Naive thymus-derived CD8-positive, alpha-beta T cell (primary cell): ENCODE measurements at regions not wholly inside any gene's neighbourhood (a gene's known extent, or its start where the extent isn't known, plus 50 kb on each side); places are given as distances from the start of the nearest gene placed in this dataset.
"Not testable (repeated sequence)": the region's sequence is repeated elsewhere in the genome, so short reads cannot be mapped to it uniquely, and the experiment has no call there.

Source experiments
- ATAC-seq, 2 donors: fragments of 150-1000 bp; cut with Tn5 transposase in 1 of 2; sonication (Bioruptor Pico), chemical (Tn5 transposase) in 1 of 2; 1 replicate in 1 of 2; 2 replicates in 1 of 2; pipeline ENCODE4 v1.10.0; 2021; ENCODE audit warnings: mild to moderate bottlenecking in 2 of 2, moderate library complexity in 2 of 2
- POLR2A ChIA-PET: fragments of 350-600 bp; sonication (Branson Sonifier 250); formaldehyde crosslinking; loops from one replicate; lab custom pipeline; 2021; ENCODE audit warnings: antibody characterized with exemption; lab: Charles Lee
- DNase-seq, 10 donors: peaks; one replicate each; pipeline versions ENCODE4 v3.0.0 to v3.0.0-alpha.2; 2020 to 2022
- H3K27ac Mint-ChIP-seq, 10 donors: one replicate each; pipeline ENCODE4 v1.8.0; 2020 to 2022; ENCODE audit warnings: mild to moderate bottlenecking in 10 of 10, mixed read lengths in 10 of 10, moderate library complexity in 4 of 10, inconsistent platforms in 1 of 10
- H3K27me3 Mint-ChIP-seq, 5 donors: one replicate each; pipeline ENCODE4 v1.8.0; 2021 to 2022; ENCODE audit warnings: mixed read lengths in 5 of 5
- H3K36me3 Mint-ChIP-seq, 3 donors: one replicate each; pipeline ENCODE4 v1.8.0; 2020 to 2022; ENCODE audit warnings: mixed read lengths in 3 of 3, mild to moderate bottlenecking in 2 of 3, inconsistent platforms in 1 of 3
- H3K4me1 Mint-ChIP-seq, 4 donors: one replicate each; pipeline ENCODE4 v1.8.0; 2021 to 2022; ENCODE audit warnings: mixed read lengths in 4 of 4
- H3K4me3 Mint-ChIP-seq, 10 donors: one replicate each; pipeline ENCODE4 v1.8.0; 2020 to 2022; ENCODE audit warnings: mild to moderate bottlenecking in 10 of 10, mixed read lengths in 10 of 10, moderate library complexity in 6 of 10, inconsistent platforms in 1 of 10
- H3K9me3 Mint-ChIP-seq, 9 donors: one replicate each; pipeline ENCODE4 v1.8.0; 2020 to 2022; ENCODE audit warnings: mixed read lengths in 9 of 9, mild to moderate bottlenecking in 3 of 9, inconsistent platforms in 1 of 9, moderate library complexity in 1 of 9

GRCh38 chr6:50555982-50556381, 157.3 kb upstream of the TFAP2D start:
- Mint-ChIP-seq H3K27ac (no peak overlapping the region), H3K36me3 (no peaks in the 10 kb centered on the region)
- POLR2A ChIA-PET: no interaction called here

GRCh38 chr6:50565004-50565403, 148.3 kb upstream of the TFAP2D start:
- H3K4me3 Mint-ChIP-seq: no peak overlapping the region
- H3K27me3 Mint-ChIP-seq: no peaks in the 10 kb centered on the region
- POLR2A ChIA-PET: no interaction called here
- no peak overlapping the region for H3K27ac Mint-ChIP-seq
- no peaks in the 10 kb centered on the region for H3K4me1 Mint-ChIP-seq
- DNase-seq (no peak), ATAC-seq (no peak)
- H3K9me3 Mint-ChIP-seq: peaks cover 0 to 2% (median 0%) of the 10 kb centered on the region in 9 donors
- no peaks in the 10 kb centered on the region for H3K36me3 Mint-ChIP-seq

More at GRCh38 chr6:50555982-50556381, 157.3 kb upstream of the TFAP2D start:
- Mint-ChIP-seq H3K27me3 (no peaks in the 10 kb centered on the region), H3K4me1 (no peaks in the 10 kb centered on the region), H3K9me3 (peaks cover 0 to 28% (median 0%) of the 10 kb centered on the region in 9 donors), H3K4me3 (no peak overlapping the region)
- ATAC-seq (no peak), DNase-seq (no peak)

- H3K27me3 Mint-ChIP-seq, POLR2A ChIA-PET, ATAC-seq, H3K4me1 Mint-ChIP-seq, DNase-seq, H3K27ac Mint-ChIP-seq, H3K36me3 Mint-ChIP-seq, H3K4me3 Mint-ChIP-seq: not testable (repeated sequence)
- H3K9me3 Mint-ChIP-seq: peaks cover 2 to 22% (median 6%) of the 10 kb centered on the region in 9 donors
Measured at GRCh38 chr6:50571230-50571629, 142.1 kb upstream of the TFAP2D start.

GRCh38 chr6:50585441-50586330, 127.6 kb upstream of the TFAP2D start:
- no peaks in the 10 kb centered on the region for H3K27me3 Mint-ChIP-seq
- DNase-seq (no peak), ATAC-seq (no peak)
- POLR2A ChIA-PET: no interaction called here
- H3K9me3 Mint-ChIP-seq: peaks cover 0 to 6% (median 0%) of the 10 kb centered on the region in 9 donors
- H3K4me3 Mint-ChIP-seq: no peak overlapping the region
- H3K36me3 Mint-ChIP-seq: no peaks in the 10 kb centered on the region
- no peaks in the 10 kb centered on the region for H3K4me1 Mint-ChIP-seq
- no peak overlapping the region for H3K27ac Mint-ChIP-seq

- H3K36me3 Mint-ChIP-seq: no peaks in the 10 kb centered on the region
- H3K4me3 Mint-ChIP-seq: no peak overlapping the region
- H3K9me3 Mint-ChIP-seq: peaks cover 0 to 9% (median 0%) of the 10 kb centered on the region in 9 donors
- no peaks in the 10 kb centered on the region for H3K27me3 Mint-ChIP-seq
- POLR2A ChIA-PET: no interaction called here
- H3K4me1 Mint-ChIP-seq: no peaks in the 10 kb centered on the region
- no peak overlapping the region for H3K27ac Mint-ChIP-seq
- no peak for DNase-seq
- no peak for ATAC-seq
Measured at GRCh38 chr6:50586331-50586675, 127.0 kb upstream of the TFAP2D start.

GRCh38 chr6:50589751-50590470, 123.4 kb upstream of the TFAP2D start:
- POLR2A ChIA-PET: no interaction called here
- Mint-ChIP-seq H3K27me3 (no peaks in the 10 kb centered on the region), H3K4me3 (no peak overlapping the region), H3K9me3 (peaks cover 0 to 10% (median 0%) of the 10 kb centered on the region in 9 donors), H3K27ac (no peak overlapping the region), H3K4me1 (no peaks in the 10 kb centered on the region), H3K36me3 (no peaks in the 10 kb centered on the region)
- DNase-seq (no peak), ATAC-seq (no peak)

GRCh38 chr6:50591135-50591534, 122.2 kb upstream of the TFAP2D start:
- ATAC-seq: no peak
- no peak overlapping the region for H3K27ac Mint-ChIP-seq

GRCh38 chr6:50600280-50600679, 113.0 kb upstream of the TFAP2D start:
- Mint-ChIP-seq H3K27me3 (peaks cover 0 to 8% (median 0%) of the 10 kb centered on the region in 5 donors), H3K9me3 (no peaks in the 10 kb centered on the region), H3K4me1 (no peaks in the 10 kb centered on the region), H3K36me3 (no peaks in the 10 kb centered on the region), H3K4me3 (no peak overlapping the region), H3K27ac (no peak overlapping the region)
- ATAC-seq: no peak
- no peak for DNase-seq
- POLR2A ChIA-PET: no interaction called here

More at GRCh38 chr6:50591135-50591534, 122.2 kb upstream of the TFAP2D start:
- no peak for DNase-seq
- no peaks in the 10 kb centered on the region for H3K4me1 Mint-ChIP-seq
- POLR2A ChIA-PET: no interaction called here
- H3K9me3 Mint-ChIP-seq: peaks cover 0 to 10% (median 0%) of the 10 kb centered on the region in 9 donors
- H3K27me3 Mint-ChIP-seq: no peaks in the 10 kb centered on the region
- no peak overlapping the region for H3K4me3 Mint-ChIP-seq
- no peaks in the 10 kb centered on the region for H3K36me3 Mint-ChIP-seq

- H3K9me3 Mint-ChIP-seq: peaks cover 0 to under 1% (median 0%) of the 10 kb centered on the region in 9 donors
- ATAC-seq (no peak), DNase-seq (peak in 3 of 10 donors; percentile 4 to 16 (median 11))
- no peaks in the 10 kb centered on the region for H3K36me3 Mint-ChIP-seq
- no peak overlapping the region for H3K27ac Mint-ChIP-seq
- no peak overlapping the region for H3K4me3 Mint-ChIP-seq
- H3K4me1 Mint-ChIP-seq: no peaks in the 10 kb centered on the region
- POLR2A ChIA-PET: no interaction called here
- peaks cover 0 to 7% (median 0%) of the 10 kb centered on the region in 5 donors for H3K27me3 Mint-ChIP-seq
Measured at GRCh38 chr6:50602292-50602691, 111.0 kb upstream of the TFAP2D start.

GRCh38 chr6:50608421-50608820, 104.9 kb upstream of the TFAP2D start:
- DNase-seq (no peak), ATAC-seq (no peak)
- H3K36me3 Mint-ChIP-seq: no peaks in the 10 kb centered on the region
- H3K9me3 Mint-ChIP-seq: peaks cover 0 to 7% (median 2%) of the 10 kb centered on the region in 9 donors
- no peaks in the 10 kb centered on the region for H3K27me3 Mint-ChIP-seq
- POLR2A ChIA-PET: no interaction called here
- H3K4me3 Mint-ChIP-seq: no peak overlapping the region
- no peaks in the 10 kb centered on the region for H3K4me1 Mint-ChIP-seq
- H3K27ac Mint-ChIP-seq: no peak overlapping the region

GRCh38 chr6:50610562-50610961, 102.8 kb upstream of the TFAP2D start:
- H3K4me3 Mint-ChIP-seq: no peak overlapping the region
- no peaks in the 10 kb centered on the region for H3K27me3 Mint-ChIP-seq
- no peaks in the 10 kb centered on the region for H3K4me1 Mint-ChIP-seq
- no peak overlapping the region for H3K27ac Mint-ChIP-seq
- H3K9me3 Mint-ChIP-seq: peaks cover 0 to 28% (median 4%) of the 10 kb centered on the region in 9 donors
- DNase-seq: no peak
- POLR2A ChIA-PET: no interaction called here
- no peak for ATAC-seq
- peaks cover 0 to 5% (median 0%) of the 10 kb centered on the region in 3 donors for H3K36me3 Mint-ChIP-seq

GRCh38 chr6:50635429-50635828, 77.9 kb upstream of the TFAP2D start:
- Mint-ChIP-seq H3K4me3 (no peak overlapping the region), H3K9me3 (peaks cover 0 to 13% (median 7%) of the 10 kb centered on the region in 9 donors), H3K36me3 (no peaks in the 10 kb centered on the region), H3K27me3 (no peaks in the 10 kb centered on the region), H3K4me1 (no peaks in the 10 kb centered on the region), H3K27ac (no peak overlapping the region)
- POLR2A ChIA-PET: no interaction called here
- DNase-seq: no peak
- ATAC-seq: no peak

GRCh38 chr6:50637267-50637666, 76.1 kb upstream of the TFAP2D start:
- Mint-ChIP-seq H3K4me3 (no peak overlapping the region), H3K27me3 (no peaks in the 10 kb centered on the region), H3K9me3 (peaks cover 0 to 10% (median 4%) of the 10 kb centered on the region in 9 donors), H3K27ac (no peak overlapping the region), H3K4me1 (no peaks in the 10 kb centered on the region), H3K36me3 (no peaks in the 10 kb centered on the region)
- DNase-seq: peak in 1 of 10 donors; percentile 28
- no peak for ATAC-seq
- POLR2A ChIA-PET: no interaction called here
